ENCODE measurements at regions not wholly inside any gene's neighbourhood (a gene's known extent, or its start where the extent isn't known, plus 50 kb on each side); places are given as distances from the start of the nearest gene placed in this dataset.

GRCh38 chr13:50599046-50599445, 244.4 kb downstream of the DLEU7 start:
- H3K36me3 ChIP-seq (ENCODE audit: control insufficient read depth, insufficient read depth, low read length) = no peaks in the 10 kb centered on the region
- peaks cover 7% of the 10 kb centered on the region for H3K4me1 ChIP-seq (ENCODE audit: control insufficient read depth, insufficient read depth, low read length, poor library complexity, severe bottlenecking)
- H3K4me3 ChIP-seq (ENCODE audit: insufficient read depth, low read depth, low read length, poor library complexity, severe bottlenecking) = no peak overlapping the region
- DNase-seq = no peak
- H3K27ac ChIP-seq (ENCODE audit: insufficient read depth, low read length, poor library complexity, severe bottlenecking) = no peak overlapping the region
- H3K27me3 ChIP-seq (replicated peaks; ENCODE audit: control insufficient read depth, insufficient read depth, low read length, poor library complexity, severe bottlenecking) = no peaks in the 10 kb centered on the region
- H3K9me3 ChIP-seq (ENCODE audit: control insufficient read depth, low read length) = no peaks in the 10 kb centered on the region

GRCh38 chr13:50599927-50600326, 243.6 kb downstream of the DLEU7 start:
- Histone ChIP-seq H3K4me3 (ENCODE audit: insufficient read depth, low read depth, low read length, poor library complexity, severe bottlenecking) (no peak overlapping the region), H3K4me1 (ENCODE audit: control insufficient read depth, insufficient read depth, low read length, poor library complexity, severe bottlenecking) (peaks cover 3% of the 10 kb centered on the region), H3K9me3 (ENCODE audit: control insufficient read depth, low read length) (no peaks in the 10 kb centered on the region), H3K36me3 (ENCODE audit: control insufficient read depth, insufficient read depth, low read length) (no peaks in the 10 kb centered on the region), H3K27me3 (replicated peaks; ENCODE audit: control insufficient read depth, insufficient read depth, low read length, poor library complexity, severe bottlenecking) (no peaks in the 10 kb centered on the region), H3K27ac (ENCODE audit: insufficient read depth, low read length, poor library complexity, severe bottlenecking) (no peak overlapping the region)
- no peak for DNase-seq

- Histone ChIP-seq H3K27me3 (replicated peaks; ENCODE audit: control insufficient read depth, insufficient read depth, low read length, poor library complexity, severe bottlenecking) (no peaks in the 10 kb centered on the region), H3K9me3 (ENCODE audit: control insufficient read depth, low read length) (no peaks in the 10 kb centered on the region), H3K4me1 (ENCODE audit: control insufficient read depth, insufficient read depth, low read length, poor library complexity, severe bottlenecking) (no peaks in the 10 kb centered on the region), H3K4me3 (ENCODE audit: insufficient read depth, low read depth, low read length, poor library complexity, severe bottlenecking) (no peak overlapping the region), H3K36me3 (ENCODE audit: control insufficient read depth, insufficient read depth, low read length) (no peaks in the 10 kb centered on the region), H3K27ac (ENCODE audit: insufficient read depth, low read length, poor library complexity, severe bottlenecking) (no peak overlapping the region)
- no peak for DNase-seq
Measured at GRCh38 chr13:50608370-50608769, 235.1 kb downstream of the DLEU7 start.

GRCh38 chr13:50609011-50609410, 234.5 kb downstream of the DLEU7 start:
- Histone ChIP-seq H3K27ac (ENCODE audit: insufficient read depth, low read length, poor library complexity, severe bottlenecking) (no peak overlapping the region), H3K4me1 (ENCODE audit: control insufficient read depth, insufficient read depth, low read length, poor library complexity, severe bottlenecking) (no peaks in the 10 kb centered on the region), H3K27me3 (replicated peaks; ENCODE audit: control insufficient read depth, insufficient read depth, low read length, poor library complexity, severe bottlenecking) (no peaks in the 10 kb centered on the region)

GRCh38 chr13:50610238-50610637, 233.3 kb downstream of the DLEU7 start:
- no peaks in the 10 kb centered on the region for H3K27me3 ChIP-seq (replicated peaks; ENCODE audit: control insufficient read depth, insufficient read depth, low read length, poor library complexity, severe bottlenecking)
- H3K27ac ChIP-seq (ENCODE audit: insufficient read depth, low read length, poor library complexity, severe bottlenecking) = no peak overlapping the region
- H3K4me3 ChIP-seq (ENCODE audit: insufficient read depth, low read depth, low read length, poor library complexity, severe bottlenecking) = no peak overlapping the region
- no peaks in the 10 kb centered on the region for H3K9me3 ChIP-seq (ENCODE audit: control insufficient read depth, low read length)
- DNase-seq = no peak
- H3K36me3 ChIP-seq (ENCODE audit: control insufficient read depth, insufficient read depth, low read length) = no peaks in the 10 kb centered on the region
- no peaks in the 10 kb centered on the region for H3K4me1 ChIP-seq (ENCODE audit: control insufficient read depth, insufficient read depth, low read length, poor library complexity, severe bottlenecking)

More at GRCh38 chr13:50609011-50609410, 234.5 kb downstream of the DLEU7 start:
- Histone ChIP-seq H3K4me3 (ENCODE audit: insufficient read depth, low read depth, low read length, poor library complexity, severe bottlenecking) (no peak overlapping the region), H3K36me3 (ENCODE audit: control insufficient read depth, insufficient read depth, low read length) (no peaks in the 10 kb centered on the region), H3K9me3 (ENCODE audit: control insufficient read depth, low read length) (no peaks in the 10 kb centered on the region)
- no peak for DNase-seq

GRCh38 chr13:50611117-50611781, 232.2 kb downstream of the DLEU7 start:
- no peak overlapping the region for H3K4me3 ChIP-seq (ENCODE audit: insufficient read depth, low read depth, low read length, poor library complexity, severe bottlenecking)
- H3K9me3 ChIP-seq (ENCODE audit: control insufficient read depth, low read length) = no peaks in the 10 kb centered on the region
- no peaks in the 10 kb centered on the region for H3K36me3 ChIP-seq (ENCODE audit: control insufficient read depth, insufficient read depth, low read length)
- H3K27ac ChIP-seq (ENCODE audit: insufficient read depth, low read length, poor library complexity, severe bottlenecking) = no peak overlapping the region
- H3K27me3 ChIP-seq (replicated peaks; ENCODE audit: control insufficient read depth, insufficient read depth, low read length, poor library complexity, severe bottlenecking) = no peaks in the 10 kb centered on the region
- DNase-seq = no peak
- H3K4me1 ChIP-seq (ENCODE audit: control insufficient read depth, insufficient read depth, low read length, poor library complexity, severe bottlenecking) = no peaks in the 10 kb centered on the region

GRCh38 chr13:50612717-50613116, 230.8 kb downstream of the DLEU7 start:
- no peak for DNase-seq
- Histone ChIP-seq H3K36me3 (ENCODE audit: control insufficient read depth, insufficient read depth, low read length) (no peaks in the 10 kb centered on the region), H3K4me1 (ENCODE audit: control insufficient read depth, insufficient read depth, low read length, poor library complexity, severe bottlenecking) (no peaks in the 10 kb centered on the region), H3K27ac (ENCODE audit: insufficient read depth, low read length, poor library complexity, severe bottlenecking) (no peak overlapping the region), H3K27me3 (replicated peaks; ENCODE audit: control insufficient read depth, insufficient read depth, low read length, poor library complexity, severe bottlenecking) (no peaks in the 10 kb centered on the region), H3K4me3 (ENCODE audit: insufficient read depth, low read depth, low read length, poor library complexity, severe bottlenecking) (no peak overlapping the region), H3K9me3 (ENCODE audit: control insufficient read depth, low read length) (no peaks in the 10 kb centered on the region)

GRCh38 chr13:50613356-50613831, 230.1 kb downstream of the DLEU7 start:
- H3K9me3 ChIP-seq (ENCODE audit: control insufficient read depth, low read length) = no peaks in the 10 kb centered on the region
- no peak overlapping the region for H3K4me3 ChIP-seq (ENCODE audit: insufficient read depth, low read depth, low read length, poor library complexity, severe bottlenecking)
- no peaks in the 10 kb centered on the region for H3K27me3 ChIP-seq (replicated peaks; ENCODE audit: control insufficient read depth, insufficient read depth, low read length, poor library complexity, severe bottlenecking)
- H3K4me1 ChIP-seq (ENCODE audit: control insufficient read depth, insufficient read depth, low read length, poor library complexity, severe bottlenecking) = no peaks in the 10 kb centered on the region
- H3K36me3 ChIP-seq (ENCODE audit: control insufficient read depth, insufficient read depth, low read length) = no peaks in the 10 kb centered on the region
- no peak for DNase-seq
- no peak overlapping the region for H3K27ac ChIP-seq (ENCODE audit: insufficient read depth, low read length, poor library complexity, severe bottlenecking)

- no peak overlapping the region for H3K27ac ChIP-seq (ENCODE audit: insufficient read depth, low read length, poor library complexity, severe bottlenecking)
- no peak for DNase-seq
- H3K9me3 ChIP-seq (ENCODE audit: control insufficient read depth, low read length) = no peaks in the 10 kb centered on the region
- no peaks in the 10 kb centered on the region for H3K36me3 ChIP-seq (ENCODE audit: control insufficient read depth, insufficient read depth, low read length)
- no peaks in the 10 kb centered on the region for H3K4me1 ChIP-seq (ENCODE audit: control insufficient read depth, insufficient read depth, low read length, poor library complexity, severe bottlenecking)
- H3K27me3 ChIP-seq (replicated peaks; ENCODE audit: control insufficient read depth, insufficient read depth, low read length, poor library complexity, severe bottlenecking) = no peaks in the 10 kb centered on the region
- no peak overlapping the region for H3K4me3 ChIP-seq (ENCODE audit: insufficient read depth, low read depth, low read length, poor library complexity, severe bottlenecking)
Measured at GRCh38 chr13:50615234-50615633, 228.3 kb downstream of the DLEU7 start.

GRCh38 chr13:50616101-50616500, 227.4 kb downstream of the DLEU7 start:
- H3K27ac ChIP-seq (ENCODE audit: insufficient read depth, low read length, poor library complexity, severe bottlenecking) = no peak overlapping the region
- no peak for DNase-seq
- no peaks in the 10 kb centered on the region for H3K27me3 ChIP-seq (replicated peaks; ENCODE audit: control insufficient read depth, insufficient read depth, low read length, poor library complexity, severe bottlenecking)

More at GRCh38 chr13:50616101-50616500, 227.4 kb downstream of the DLEU7 start:
- H3K4me3 ChIP-seq (ENCODE audit: insufficient read depth, low read depth, low read length, poor library complexity, severe bottlenecking) = no peak overlapping the region
- no peaks in the 10 kb centered on the region for H3K4me1 ChIP-seq (ENCODE audit: control insufficient read depth, insufficient read depth, low read length, poor library complexity, severe bottlenecking)
- no peaks in the 10 kb centered on the region for H3K9me3 ChIP-seq (ENCODE audit: control insufficient read depth, low read length)
- no peaks in the 10 kb centered on the region for H3K36me3 ChIP-seq (ENCODE audit: control insufficient read depth, insufficient read depth, low read length)

Measured in effector memory CD4-positive, alpha-beta T cell (primary cell).